IMR-90 (cell line): ENCODE measurements at regions not wholly inside any gene's neighbourhood (a gene's known extent, or its start where the extent isn't known, plus 50 kb on each side); places are given as distances from the start of the nearest gene placed in this dataset.

Experiments
- ATAC-seq: fragments of 200-7000 bp; cut with Tn5 transposase; 2 replicates; pipeline ENCODE4 v1.9.1; 2020; ENCODE audit warnings: low read depth, mild to moderate bottlenecking, moderate library complexity
- BruUV-seq: library from RNA; stranded (reverse); fragments of 400-500 nt; replicated peaks from 2 replicates; lab custom pipeline; 2021; lab: Mats Ljungman, UMichigan
- CTCF ChIA-PET: fragments of 300-600 bp; formaldehyde crosslinking; extraction: SDS; loops from one replicate; lab custom pipeline; 2021; ENCODE audit warnings: antibody characterized with exemption; lab: Yijun Ruan, JAX
- POLR2A ChIA-PET: fragments of 300-600 bp; sonication (Branson Sonifier 250); formaldehyde crosslinking; loops from one replicate; lab custom pipeline; 2022; ENCODE audit warnings: antibody characterized with exemption; ENCODE audit not compliant: unreplicated experiment; lab: Charles Lee
- DNase-seq: peaks from one replicate; pipeline ENCODE4 v3.0.0; 2013
- H2AFZ ChIP-seq: replicated peaks from 2 replicates; pipeline ENCODE3; 2013; ENCODE audit warnings: low read length, mild to moderate bottlenecking; ENCODE audit not compliant: poor library complexity
- H2AK5ac ChIP-seq: 2 replicates; pipeline ENCODE4 v1.6.1; 2013; ENCODE audit warnings: low read depth, low read length, inconsistent platforms
- H2AK9ac ChIP-seq: replicated peaks from 2 replicates; pipeline ENCODE3; 2013; ENCODE audit warnings: mild to moderate bottlenecking, low read depth, low read length, moderate library complexity; ENCODE audit not compliant: poor library complexity
- H2BK120ac ChIP-seq: 2 replicates; pipeline ENCODE4 v1.6.1; 2013; ENCODE audit warnings: low read depth, low read length, inconsistent platforms
- H2BK15ac ChIP-seq: 3 replicates; pipeline ENCODE4 v1.6.1; 2013; ENCODE audit warnings: low read depth, low read length, inconsistent platforms
- H2BK20ac ChIP-seq: 2 replicates; pipeline ENCODE4 v1.6.1; 2013; ENCODE audit warnings: low read depth, mild to moderate bottlenecking, inconsistent platforms, low read length, moderate library complexity
- H2BK5ac ChIP-seq: 2 replicates; pipeline ENCODE4 v1.6.1; 2013; ENCODE audit warnings: mild to moderate bottlenecking, low read depth, low read length, inconsistent platforms; ENCODE audit not compliant: poor library complexity, severe bottlenecking
- H3K14ac ChIP-seq: replicated peaks from 2 replicates; pipeline ENCODE4 v1.6.1; 2013; ENCODE audit warnings: low read depth, low read length, inconsistent platforms
- H3K18ac ChIP-seq: 2 replicates; pipeline ENCODE4 v1.6.1; 2013; ENCODE audit warnings: low read depth, low read length, control low read depth
- H3K23ac ChIP-seq: 2 replicates; pipeline ENCODE4 v1.6.1; 2013; ENCODE audit warnings: low read depth, low read length, inconsistent platforms
- H3K27ac ChIP-seq: 2 replicates; pipeline ENCODE4 v1.5.1; 2013; ENCODE audit warnings: mild to moderate bottlenecking, control low read depth, low read length; ENCODE audit not compliant: insufficient read depth
- H3K27me3 ChIP-seq: 2 replicates; pipeline ENCODE4 v1.6.1; 2013; ENCODE audit warnings: low read length; ENCODE audit not compliant: control insufficient read depth, insufficient read depth
- H3K36me3 ChIP-seq: 2 replicates; pipeline ENCODE4 v1.6.1; 2013; ENCODE audit warnings: low read length, mixed read lengths; ENCODE audit not compliant: control insufficient read depth, insufficient read depth
- H3K4ac ChIP-seq: 2 replicates; pipeline ENCODE4 v1.6.1; 2013; ENCODE audit warnings: low read depth, low read length, inconsistent platforms
- H3K4me1 ChIP-seq: 2 replicates; pipeline ENCODE4 v1.6.1; 2013; ENCODE audit warnings: low read length, mixed read lengths; ENCODE audit not compliant: control insufficient read depth, insufficient read depth
- H3K4me2 ChIP-seq: 2 replicates; pipeline ENCODE4 v1.6.1; 2013; ENCODE audit warnings: low read depth, mild to moderate bottlenecking, control low read depth, low read length, moderate library complexity
- H3K4me3 ChIP-seq: 2 replicates; pipeline ENCODE4 v1.5.1; 2013; ENCODE audit warnings: low read depth, mild to moderate bottlenecking, control low read depth, low read length, moderate library complexity; ENCODE audit not compliant: insufficient read depth
- H3K56ac ChIP-seq: 2 replicates; pipeline ENCODE4 v1.6.1; 2013; ENCODE audit warnings: low read length, inconsistent platforms; ENCODE audit not compliant: insufficient read depth; ENCODE audit errors: extremely low read depth
- H3K79me1 ChIP-seq, 2 experiments: 2 replicates each; pipeline ENCODE4 v1.6.1; 2013; ENCODE audit warnings: low read length in 2 of 2, inconsistent platforms in 1 of 2, low read depth in 1 of 2
- H3K9ac ChIP-seq: 2 replicates; pipeline ENCODE4 v1.6.1; 2013; ENCODE audit warnings: low read depth, low read length, control low read depth
- H3K9me1 ChIP-seq: 2 replicates; pipeline ENCODE4 v1.6.1; 2013; ENCODE audit warnings: low read length, inconsistent platforms; ENCODE audit not compliant: insufficient read depth
- H3K9me3 ChIP-seq: 2 replicates; pipeline ENCODE4 v1.6.1; 2013; ENCODE audit warnings: low read length; ENCODE audit not compliant: control insufficient read depth, insufficient read depth
- H4K20me1 ChIP-seq: 2 replicates; pipeline ENCODE4 v1.6.1; 2013; ENCODE audit warnings: low read length, inconsistent platforms; ENCODE audit not compliant: insufficient read depth
- H4K5ac ChIP-seq: 2 replicates; pipeline ENCODE4 v1.6.1; 2013; ENCODE audit warnings: mild to moderate bottlenecking, low read depth, low read length, control low read depth
- H4K8ac ChIP-seq, 2 experiments: 2 replicates each; pipeline ENCODE4 v1.6.1; 2013; ENCODE audit warnings: low read depth in 2 of 2, low read length in 2 of 2, control low read depth in 1 of 2, inconsistent platforms in 1 of 2
- H4K91ac ChIP-seq: 2 replicates; pipeline ENCODE4 v1.6.1; 2013; ENCODE audit warnings: low read depth, low read length, inconsistent platforms; ENCODE audit not compliant: insufficient read depth
- CEBPB ChIP-seq: IDR thresholded peaks from 2 replicates; pipeline ENCODE4 v1.6.1; 2012; ENCODE audit warnings: low read depth, low read length, improper control_type of control experiment
- CHD1 ChIP-seq: IDR thresholded peaks from 2 replicates; pipeline ENCODE4 v1.6.1; 2012; ENCODE audit warnings: low read depth, low read length, improper control_type of control experiment
- CTCF ChIP-seq: conservative IDR thresholded peaks from 2 replicates; pipeline ENCODE4 v1.5.1; 2012; ENCODE audit warnings: mild to moderate bottlenecking, low read depth, low read length, improper control_type of control experiment
- FOS ChIP-seq: fragments of 150-350 bp; IDR thresholded peaks from 2 replicates; pipeline ENCODE4 v1.6.1; 2016; ENCODE audit warnings: low read depth, low read length
- MAFK ChIP-seq: IDR thresholded peaks from 2 replicates; pipeline ENCODE4 v1.6.1; 2012; ENCODE audit warnings: low read depth, low read length, improper control_type of control experiment
- MXI1 ChIP-seq: IDR thresholded peaks from 2 replicates; pipeline ENCODE4 v1.6.1; 2012; ENCODE audit warnings: low read depth, mild to moderate bottlenecking, low read length, moderate library complexity, borderline replicate concordance
- POLR2A ChIP-seq: IDR thresholded peaks from 2 replicates; pipeline ENCODE4 v1.6.1; 2012; ENCODE audit warnings: mild to moderate bottlenecking, low read depth, low read length
- RAD21 ChIP-seq: IDR thresholded peaks from 2 replicates; pipeline ENCODE4 v1.6.1; 2012; ENCODE audit warnings: low read length, improper control_type of control experiment
- RCOR1 ChIP-seq: IDR thresholded peaks from 2 replicates; pipeline ENCODE4 v1.6.1; 2012; ENCODE audit warnings: mild to moderate bottlenecking, low read length, improper control_type of control experiment; ENCODE audit not compliant: insufficient replicate concordance
- RFX5 ChIP-seq: IDR thresholded peaks from 2 replicates; pipeline ENCODE4 v1.8.0; 2012; ENCODE audit warnings: low read depth, mild to moderate bottlenecking, low read length, moderate library complexity
- SMC3 ChIP-seq: fragments of 150-350 bp; IDR thresholded peaks from 2 replicates; pipeline ENCODE4 v1.6.1; 2016; ENCODE audit warnings: low read depth, mild to moderate bottlenecking, antibody characterized with exemption, low read length, moderate library complexity
- USF2 ChIP-seq: fragments of 150-350 bp; IDR thresholded peaks from 2 replicates; pipeline ENCODE4 v1.6.1; 2017; ENCODE audit warnings: mild to moderate bottlenecking, antibody characterized with exemption, low read length, low read depth
- WGBS, 2 experiments: methylation state at CpG; one replicate each; pipeline versions ENCODE4 v1.1.5 to v1.1.7; 2013; ENCODE audit warnings: missing lambda C conversion rate in 2 of 2; ENCODE audit not compliant: insufficient read length in 1 of 2; ENCODE audit errors: extremely low coverage in 2 of 2; 5-methylcytosine and 5-hydroxymethylcytosine counted together
- dilution Hi-C: fragments of 300-500 bp; cut with HindIII; formaldehyde crosslinking; loops from one replicate; pipeline ENCODE4 v1.14.3; 2018; ENCODE audit warnings: low sequenced_read_pairs; ENCODE audit not compliant: unreplicated experiment
- in situ Hi-C: fragments of 300-500 bp; cut with MboI; formaldehyde crosslinking; loops from 3 replicates; pipeline ENCODE4 v1.14.3; 2019; ENCODE audit warnings: low sequenced_read_pairs, inconsistent platforms, mixed read lengths
- intact Hi-C: fragments of 100-400 bp; cut with micrococcal nuclease; formaldehyde crosslinking; loops from 2 replicates; pipeline ENCODE4 v1.10.0; 2022

GRCh38 chr2:13284688-13285087 is 568.0 kb downstream of the TRIB2 start:
- intact Hi-C loops (no loop called here), dilution Hi-C loops (no loop called here), in situ Hi-C loops (no loop called here)
- no peak overlapping the region for H3K4me2 ChIP-seq
- H3K79me1 ChIP-seq = no peaks in the 10 kb centered on the region
- no peak overlapping the region for H2AFZ ChIP-seq
- H4K8ac ChIP-seq = no peak overlapping the region
- no peak overlapping the region for H2BK15ac ChIP-seq
- no peaks in the 10 kb centered on the region for H3K36me3 ChIP-seq
- POLR2A ChIA-PET = no interaction called here
- H2AK9ac ChIP-seq = no peak overlapping the region
- BruUV-seq = no TSS peak
- no peaks in the 10 kb centered on the region for H4K20me1 ChIP-seq
- H2BK20ac ChIP-seq = no peak overlapping the region
- H4K5ac ChIP-seq = no peak overlapping the region
- no peak overlapping the region for H3K27ac ChIP-seq
- no peaks in the 10 kb centered on the region for H3K4me1 ChIP-seq
- no peak overlapping the region for H2BK5ac ChIP-seq
- H3K18ac ChIP-seq = no peak overlapping the region
- no peak overlapping the region for H4K91ac ChIP-seq
- H2BK120ac ChIP-seq = no peak overlapping the region
- no peak overlapping the region for H2AK5ac ChIP-seq
- DNase-seq (no peak), ATAC-seq (no peak)
- H3K4ac ChIP-seq = no peak overlapping the region
- CTCF ChIA-PET = no interaction called here
- no peak overlapping the region for H3K4me3 ChIP-seq
- 72% methylated on average over 5 of the region's 8 CpGs; no CpG with 5 or more reads in 1 of the 2 experiments for WGBS, 2 experiments
- H3K9me1 ChIP-seq = no peaks in the 10 kb centered on the region
- H3K9ac ChIP-seq = no peak overlapping the region
- no peak overlapping the region for H3K56ac ChIP-seq
- no peak overlapping the region for H3K23ac ChIP-seq
- H3K14ac ChIP-seq = no peak overlapping the region
- H3K27me3 ChIP-seq = no peaks in the 10 kb centered on the region
- no peak for TF ChIP-seq RAD21
- no peak for TF ChIP-seq RCOR1
- no peak for TF ChIP-seq CEBPB
- TF ChIP-seq FOS = no peak
- no peak for TF ChIP-seq SMC3
- TF ChIP-seq USF2 = no peak
- TF ChIP-seq CTCF = no peak
- TF ChIP-seq MAFK = no peak
- TF ChIP-seq MXI1 = no peak
- TF ChIP-seq POLR2A = no peak
- no peak for TF ChIP-seq RFX5
- no peak for TF ChIP-seq CHD1
- H3K9me3 ChIP-seq = peaks cover 4% of the 10 kb centered on the region; the same call in 1 of the 2 replicates
